Osteocyte (in vitro differentiated cells): ENCODE measurements at regions not wholly inside any gene's neighbourhood (a gene's known extent, or its start where the extent isn't known, plus 50 kb on each side); places are given as distances from the start of the nearest gene placed in this dataset.

Source experiments
- DNase-seq: peaks from one replicate; pipeline ENCODE4 v3.0.0; 2021; ENCODE audit warnings: mixed read lengths; ENCODE audit not compliant: unreplicated experiment; ENCODE audit errors: extremely low spot score
- H3K27ac Mint-ChIP-seq: one replicate; pipeline ENCODE4 v1.8.0; 2021; ENCODE audit warnings: mild to moderate bottlenecking, mixed read lengths; ENCODE audit not compliant: unreplicated experiment
- H3K27me3 Mint-ChIP-seq: one replicate; pipeline ENCODE4 v1.8.0; 2021; ENCODE audit warnings: mixed read lengths; ENCODE audit not compliant: unreplicated experiment
- H3K36me3 Mint-ChIP-seq: one replicate; pipeline ENCODE4 v1.8.0; 2021; ENCODE audit warnings: mixed read lengths; ENCODE audit not compliant: unreplicated experiment
- H3K4me1 Mint-ChIP-seq: one replicate; pipeline ENCODE4 v1.8.0; 2021; ENCODE audit warnings: mixed read lengths; ENCODE audit not compliant: unreplicated experiment
- H3K4me3 Mint-ChIP-seq: one replicate; pipeline ENCODE4 v1.8.0; 2021; ENCODE audit warnings: mild to moderate bottlenecking, moderate library complexity, mixed read lengths; ENCODE audit not compliant: unreplicated experiment
- H3K9me3 Mint-ChIP-seq: one replicate; pipeline ENCODE4 v1.8.0; 2021; ENCODE audit warnings: mixed read lengths; ENCODE audit not compliant: unreplicated experiment
- CTCF ChIP-seq: fragments of 200-600 bp; sonication (generic); IDR thresholded peaks from 2 replicates; pipeline ENCODE4 v1.5.0; 2021; ENCODE audit warnings: antibody characterized with exemption, mild to moderate bottlenecking, moderate library complexity

GRCh38 chr22:48490500-48491411 is 1336.9 kb downstream of the BRD1 start:
- Mint-ChIP-seq H3K4me1 (peaks cover 32% of the 10 kb centered on the region), H3K9me3 (no peaks in the 10 kb centered on the region), H3K27ac (peak overlapping the region; percentile 77), H3K27me3 (no peaks in the 10 kb centered on the region), H3K36me3 (no peaks in the 10 kb centered on the region), H3K4me3 (peak overlapping the region; percentile 77)
- no peak for TF ChIP-seq CTCF
- DNase-seq = peak; percentile 84

GRCh38 chr22:48489551-48490499 is 1337.8 kb downstream of the BRD1 start:
- Mint-ChIP-seq H3K27ac (no peak overlapping the region), H3K27me3 (no peaks in the 10 kb centered on the region), H3K4me3 (peak overlapping the region; percentile 77), H3K9me3 (no peaks in the 10 kb centered on the region), H3K4me1 (peaks cover 25% of the 10 kb centered on the region), H3K36me3 (no peaks in the 10 kb centered on the region)
- peak; percentile 85 for DNase-seq
- peak; percentile 10 for TF ChIP-seq CTCF

- no peaks in the 10 kb centered on the region for H3K9me3 Mint-ChIP-seq
- H3K4me3 Mint-ChIP-seq = peak overlapping the region; percentile 66
- no peaks in the 10 kb centered on the region for H3K36me3 Mint-ChIP-seq
- peaks cover 26% of the 10 kb centered on the region for H3K4me1 Mint-ChIP-seq
- DNase-seq = peak; percentile 84
- H3K27ac Mint-ChIP-seq = peak overlapping the region; percentile 23
- H3K27me3 Mint-ChIP-seq = no peaks in the 10 kb centered on the region
- peak; percentile 38 for TF ChIP-seq CTCF
These were observed 1338.8 kb downstream of the BRD1 start for GRCh38 chr22:48488611-48489511.

- peak overlapping the region; percentile 23 for H3K27ac Mint-ChIP-seq
- H3K27me3 Mint-ChIP-seq = no peaks in the 10 kb centered on the region
- H3K4me3 Mint-ChIP-seq = peak overlapping the region; percentile 66
- peak; percentile 49 for TF ChIP-seq CTCF
- no peaks in the 10 kb centered on the region for H3K9me3 Mint-ChIP-seq
- DNase-seq = no peak
- H3K4me1 Mint-ChIP-seq = peaks cover 27% of the 10 kb centered on the region
- H3K36me3 Mint-ChIP-seq = no peaks in the 10 kb centered on the region
These were observed 1339.5 kb downstream of the BRD1 start for GRCh38 chr22:48488149-48488551.
